ENCODE measurements at regions not wholly inside any gene's neighbourhood (a gene's known extent, or its start where the extent isn't known, plus 50 kb on each side); places are given as distances from the start of the nearest gene placed in this dataset.
A peak's percentile ranks its signal among the peaks of the same experiment; 100 is the strongest.
"Not testable (repeated sequence)": the region's sequence is repeated elsewhere in the genome, so short reads cannot be mapped to it uniquely, and the experiment has no call there.

DNA sequence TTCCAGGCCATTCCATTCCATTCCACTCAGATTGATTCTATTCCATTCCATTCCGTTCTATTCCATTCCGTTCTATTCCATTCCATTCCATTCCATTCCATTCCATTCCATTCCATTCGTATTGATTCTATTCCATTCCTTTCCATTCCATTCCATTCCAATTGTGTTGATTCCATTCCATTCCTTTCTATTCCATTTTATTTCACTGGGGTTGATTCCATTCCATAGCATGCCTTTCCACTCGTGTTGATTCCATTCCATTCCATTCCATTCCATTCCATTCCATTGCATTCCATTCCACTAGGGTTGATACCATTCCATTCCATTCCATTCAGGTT is 1142.3 kb downstream of the RPIA start:
- no peak for TF ChIP-seq CTCF (IDR thresholded peaks at IDR 0.05; ENCODE audit: low read depth, low read length)
- DNase-seq (ENCODE audit: extremely low read depth, low read depth): no peak

DNA sequence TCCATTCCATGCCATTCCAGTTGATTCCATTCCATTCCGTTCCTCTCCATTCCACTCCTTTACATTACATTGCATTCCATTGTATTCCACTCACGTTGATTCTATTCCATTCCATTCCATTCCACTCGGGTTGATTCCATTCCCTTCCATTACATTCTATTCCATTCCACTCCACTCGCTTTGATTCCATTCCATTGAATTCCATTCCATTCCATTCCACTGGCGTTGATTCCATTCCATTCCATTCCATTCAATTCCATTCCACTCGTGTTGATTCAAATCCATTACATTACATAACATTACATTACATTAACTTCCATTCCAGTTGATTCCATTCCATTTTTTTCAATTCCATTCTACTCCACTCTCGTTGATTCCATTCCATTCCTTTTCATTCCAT is 1142.8 kb downstream of the RPIA start:
- no peak for DNase-seq (ENCODE audit: extremely low read depth, low read depth)
- TF ChIP-seq CTCF (IDR thresholded peaks at IDR 0.05; ENCODE audit: low read depth, low read length): no peak

DNA sequence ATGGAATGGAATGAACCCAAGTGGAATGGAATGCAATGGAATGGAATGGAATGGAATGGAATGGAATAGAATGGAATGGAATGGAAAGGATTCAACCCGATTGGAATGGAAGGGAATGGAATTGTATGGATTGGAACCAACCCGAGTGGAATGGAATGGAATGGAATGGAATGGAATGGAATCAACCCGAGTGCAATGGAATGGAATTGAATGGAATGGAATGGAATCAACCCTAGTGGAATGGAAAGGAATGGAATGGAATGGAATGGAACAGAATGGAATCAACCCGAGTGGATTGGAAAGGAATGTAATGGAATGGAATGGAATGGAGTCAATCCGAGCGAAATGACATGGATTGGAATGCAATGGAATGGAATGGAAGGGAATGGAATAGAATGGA is 1144.9 kb downstream of the RPIA start:
- DNase-seq (ENCODE audit: extremely low read depth, low read depth): peak; percentile 12

DNA sequence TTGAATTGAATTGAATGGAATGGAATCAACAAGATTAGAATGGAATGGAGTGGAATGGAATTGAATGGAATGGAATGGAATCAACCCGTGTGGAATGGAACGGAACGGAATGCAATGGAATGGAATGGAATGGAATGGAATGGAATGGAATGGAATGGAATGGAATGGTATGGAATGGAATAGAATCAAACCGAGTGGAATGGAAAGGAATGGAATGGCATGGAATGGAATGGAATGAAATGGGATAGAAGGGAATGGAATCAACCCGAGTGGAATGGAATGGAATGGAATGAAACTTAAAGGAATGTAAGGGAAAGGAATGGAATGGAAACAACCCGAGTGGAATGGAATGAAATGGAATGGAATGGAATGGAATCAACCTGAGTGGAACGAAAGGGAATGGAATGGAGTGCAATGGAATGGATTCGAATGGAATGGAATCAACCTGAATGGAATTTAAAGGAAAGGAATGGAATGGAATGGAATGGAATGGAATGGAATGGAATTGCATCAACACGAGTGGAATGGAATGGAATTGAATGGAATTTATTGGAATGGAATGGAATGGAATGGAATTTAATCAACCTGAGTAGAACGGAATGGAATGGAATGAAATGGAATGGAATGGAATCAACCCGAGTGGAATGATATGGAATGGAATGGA is 1146.6 kb downstream of the RPIA start:
- TF ChIP-seq CTCF (IDR thresholded peaks at IDR 0.05; ENCODE audit: low read depth, low read length): no peak
- DNase-seq (ENCODE audit: extremely low read depth, low read depth): no peak

DNA sequence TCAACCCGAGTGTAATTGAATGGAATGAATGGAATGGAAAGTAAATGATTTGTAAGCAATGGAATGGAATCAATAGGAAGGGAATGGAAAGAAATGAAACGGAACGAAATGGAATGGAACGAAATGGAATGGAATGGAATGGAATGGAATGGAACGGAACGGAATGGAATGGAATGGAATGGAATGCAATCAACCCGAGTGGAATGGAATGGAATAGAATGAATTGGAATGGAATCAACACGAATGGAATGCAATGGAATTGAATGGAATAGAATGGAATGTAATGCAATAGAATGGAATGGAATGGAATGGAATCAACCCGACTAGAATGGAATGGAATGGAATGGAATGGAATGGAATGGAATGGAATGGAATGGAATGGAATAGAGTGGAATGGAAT is 1148.7 kb downstream of the RPIA start:
- not testable (repeated sequence) for DNase-seq (ENCODE audit: extremely low read depth, low read depth)

DNA sequence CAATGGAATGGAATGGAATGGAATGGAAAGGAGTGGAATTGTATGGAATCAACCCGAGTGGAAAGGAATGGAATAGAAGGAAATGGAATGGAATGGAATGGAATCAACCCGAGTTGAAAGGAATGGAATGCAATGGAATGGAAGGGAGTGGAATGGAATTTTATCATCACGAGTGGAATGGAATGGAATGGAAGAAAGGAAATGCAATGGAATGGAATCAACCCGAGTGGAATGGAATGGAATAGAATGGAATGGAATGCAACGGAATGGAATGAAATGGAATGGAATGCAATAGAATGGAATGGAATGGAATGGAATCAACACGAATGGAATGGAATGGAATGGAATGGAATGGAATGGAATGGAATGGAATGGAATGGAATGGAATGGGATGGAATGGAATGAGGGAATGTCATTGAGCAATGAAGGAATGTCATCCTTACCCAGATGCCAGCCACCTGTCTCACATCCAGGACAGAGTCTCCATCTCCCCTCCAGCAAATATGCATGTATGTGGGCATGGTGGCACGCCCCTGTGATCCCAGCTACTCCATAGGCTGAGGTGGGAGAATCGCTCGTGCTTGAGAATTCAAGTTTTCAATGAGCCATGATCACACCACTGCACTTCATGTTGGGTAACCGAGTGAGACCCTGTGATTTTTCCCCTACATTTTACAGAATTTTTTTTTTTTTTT is 1149.5 kb downstream of the RPIA start:
- DNase-seq (ENCODE audit: extremely low read depth, low read depth): not testable (repeated sequence)

DNA sequence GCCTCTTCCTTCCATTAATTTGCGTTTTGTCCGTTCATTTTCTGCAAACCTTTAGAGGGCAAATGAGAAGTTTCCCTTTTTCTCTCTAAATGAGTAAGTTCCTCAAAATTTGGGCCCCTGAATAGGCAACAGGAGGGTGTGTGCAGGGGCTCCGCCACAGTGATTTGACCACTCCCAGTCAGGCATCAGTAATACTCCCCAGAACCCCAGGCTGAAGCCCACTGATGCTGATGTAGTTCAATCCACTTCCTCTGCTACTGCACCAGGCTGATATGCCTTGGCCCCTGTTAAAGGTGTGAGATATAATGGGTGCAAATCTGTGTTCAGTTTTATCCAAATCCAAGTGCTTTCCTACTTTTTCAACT is 1150.0 kb downstream of the RPIA start:
- TF ChIP-seq CTCF (IDR thresholded peaks at IDR 0.05; ENCODE audit: low read depth, low read length): no peak
- DNase-seq (ENCODE audit: extremely low read depth, low read depth): no peak

GRCh38 chr2:89842180-89842908 is 1150.9 kb downstream of the RPIA start:
- TF ChIP-seq CTCF (IDR thresholded peaks at IDR 0.05; ENCODE audit: low read depth, low read length): no peak
- DNase-seq (ENCODE audit: extremely low read depth, low read depth): no peak
